ENCODE measurements at regions not wholly inside any gene's neighbourhood (a gene's known extent, or its start where the extent isn't known, plus 50 kb on each side); places are given as distances from the start of the nearest gene placed in this dataset.

- Mint-ChIP-seq H3K4me3 (no peak overlapping the region), H3K9me3 (no peaks in the 10 kb centered on the region), H3K4me1 (peaks cover 28% of the 10 kb centered on the region), H3K36me3 (no peaks in the 10 kb centered on the region), H3K27me3 (no peaks in the 10 kb centered on the region), H3K27ac (no peak overlapping the region)
These were observed 98.5 kb downstream of the RFLNA start for GRCh38 chr12:124393414-124393790.

- H3K27me3 Mint-ChIP-seq = no peaks in the 10 kb centered on the region
- H3K4me3 Mint-ChIP-seq = no peak overlapping the region
- H3K9me3 Mint-ChIP-seq = no peaks in the 10 kb centered on the region
- H3K27ac Mint-ChIP-seq = no peak overlapping the region
- peaks cover 28% of the 10 kb centered on the region for H3K4me1 Mint-ChIP-seq
- no peaks in the 10 kb centered on the region for H3K36me3 Mint-ChIP-seq
These were observed 97.9 kb downstream of the RFLNA start for GRCh38 chr12:124392667-124393413.

GRCh38 chr12:124392271-124392666 is 97.4 kb downstream of the RFLNA start:
- H3K4me1 Mint-ChIP-seq = peaks cover 28% of the 10 kb centered on the region
- H3K4me3 Mint-ChIP-seq = peak overlapping the region; percentile 30
- H3K27ac Mint-ChIP-seq = no peak overlapping the region
- H3K36me3 Mint-ChIP-seq = no peaks in the 10 kb centered on the region
- H3K9me3 Mint-ChIP-seq = no peaks in the 10 kb centered on the region
- H3K27me3 Mint-ChIP-seq = no peaks in the 10 kb centered on the region

GRCh38 chr12:124391340-124392261 is 96.7 kb downstream of the RFLNA start:
- Mint-ChIP-seq H3K9me3 (no peaks in the 10 kb centered on the region), H3K4me1 (peaks cover 28% of the 10 kb centered on the region), H3K27me3 (no peaks in the 10 kb centered on the region), H3K4me3 (peak overlapping the region; percentile 77), H3K36me3 (no peaks in the 10 kb centered on the region), H3K27ac (peak overlapping the region; percentile 86)

DNA sequence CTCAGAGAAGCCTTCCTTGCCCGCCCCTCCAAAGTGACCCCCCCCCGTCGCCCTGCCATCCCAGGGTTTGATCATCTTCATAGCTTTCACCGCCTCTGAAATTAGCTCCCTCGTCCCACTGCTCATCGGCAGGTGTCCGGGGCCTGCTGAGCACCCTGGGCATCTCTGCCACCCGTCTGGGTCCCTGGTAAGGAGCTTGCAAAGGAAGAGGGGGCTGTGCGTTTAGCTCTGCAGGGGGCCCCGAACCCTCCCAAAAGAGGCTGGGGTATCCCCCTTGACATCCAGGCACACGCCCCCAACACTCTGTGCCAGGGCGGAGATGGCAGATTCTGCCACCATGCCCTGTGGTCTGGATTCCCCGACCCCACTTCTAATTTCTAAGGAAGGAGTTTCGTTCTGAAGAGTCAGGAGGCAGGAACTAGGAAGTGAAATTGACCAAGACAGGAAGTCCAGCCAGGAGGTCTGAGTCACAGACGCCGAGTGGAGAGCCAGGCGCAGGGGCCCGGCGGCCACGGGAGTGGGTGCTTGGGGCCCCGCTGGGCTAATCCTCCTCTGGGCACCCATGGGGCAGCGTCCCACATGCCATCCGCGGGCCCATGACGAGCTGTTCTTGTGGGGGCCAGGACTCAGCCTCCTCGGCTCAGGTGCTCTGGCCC is 95.7 kb downstream of the RFLNA start:
- H3K36me3 Mint-ChIP-seq = no peaks in the 10 kb centered on the region
- H3K9me3 Mint-ChIP-seq = no peaks in the 10 kb centered on the region
- peak overlapping the region; percentile 55 for H3K27ac Mint-ChIP-seq
- H3K4me3 Mint-ChIP-seq = peak overlapping the region; percentile 64
- H3K27me3 Mint-ChIP-seq = no peaks in the 10 kb centered on the region
- H3K4me1 Mint-ChIP-seq = peaks cover 28% of the 10 kb centered on the region

DNA sequence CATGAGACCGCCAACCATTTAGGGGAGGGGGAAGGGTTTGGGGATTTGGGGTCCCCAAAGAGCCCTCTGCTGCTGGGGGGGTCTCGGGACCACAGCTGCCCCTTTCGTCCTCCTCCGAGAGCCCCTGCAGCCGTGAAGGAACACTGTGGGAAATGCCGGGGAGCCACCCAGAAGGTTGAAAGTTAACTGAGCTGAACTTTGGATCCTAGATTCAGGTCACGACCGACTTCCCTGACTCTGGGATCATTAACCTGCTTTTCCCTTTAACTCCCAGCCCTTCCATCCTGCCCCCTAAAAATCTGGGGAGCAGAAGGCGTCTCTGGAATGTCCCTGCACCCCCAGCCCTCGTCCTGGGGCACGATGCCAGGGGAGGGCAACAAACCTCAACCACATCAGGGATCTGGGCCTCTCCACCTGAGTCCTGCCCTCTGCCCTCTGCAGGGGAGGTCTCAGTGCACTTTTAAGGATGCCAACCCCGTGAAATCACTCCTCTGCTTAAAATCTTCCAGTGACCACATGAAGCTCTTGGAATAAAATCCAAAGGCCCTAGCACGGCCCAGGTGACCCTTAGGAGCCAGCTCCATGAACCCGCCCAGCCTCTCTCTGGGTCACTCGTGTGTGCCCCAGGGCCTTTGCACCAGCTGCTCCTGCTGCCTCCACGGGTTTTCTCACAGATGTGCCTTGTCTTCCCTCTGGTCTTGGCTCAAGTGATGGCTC is 95.0 kb downstream of the RFLNA start:
- H3K27me3 Mint-ChIP-seq = no peaks in the 10 kb centered on the region
- H3K4me3 Mint-ChIP-seq = peak overlapping the region; percentile 65
- H3K27ac Mint-ChIP-seq = peak overlapping the region; percentile 55

GRCh38 chr12:124389138-124389724 is 94.3 kb downstream of the RFLNA start:
- H3K27ac Mint-ChIP-seq = no peak overlapping the region
- H3K36me3 Mint-ChIP-seq = peaks cover 2% of the 10 kb centered on the region
- H3K9me3 Mint-ChIP-seq = no peaks in the 10 kb centered on the region
- H3K4me1 Mint-ChIP-seq = peaks cover 28% of the 10 kb centered on the region
- no peaks in the 10 kb centered on the region for H3K27me3 Mint-ChIP-seq
- peak overlapping the region; percentile 65 for H3K4me3 Mint-ChIP-seq

More for the DNA sequence above, 95.0 kb downstream of the RFLNA start:
- Mint-ChIP-seq H3K9me3 (no peaks in the 10 kb centered on the region), H3K36me3 (no peaks in the 10 kb centered on the region), H3K4me1 (peaks cover 28% of the 10 kb centered on the region)

DNA sequence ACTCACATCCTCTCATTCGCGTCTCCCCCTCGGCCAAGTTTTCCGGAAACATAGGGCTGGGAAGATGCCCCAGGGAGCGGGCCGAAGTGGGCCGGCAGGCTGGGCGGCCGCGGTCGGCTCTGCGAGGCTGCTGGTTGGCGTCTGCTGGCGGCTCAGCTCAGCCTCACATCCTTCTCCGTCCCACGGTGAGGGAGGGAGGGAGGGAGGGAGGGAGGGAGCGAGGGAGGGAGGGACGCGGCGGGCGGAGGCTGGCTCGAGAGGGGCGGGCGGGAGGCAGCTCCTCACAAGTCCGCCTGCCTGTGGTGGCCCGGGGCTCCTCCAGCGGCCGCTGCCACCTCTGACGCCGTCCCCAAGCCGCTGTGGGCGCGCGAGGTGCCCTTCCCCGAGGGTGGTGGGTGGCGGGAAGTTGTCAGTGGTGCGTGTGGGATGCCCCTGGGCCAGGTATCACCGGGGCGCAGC is 93.8 kb downstream of the RFLNA start:
- Mint-ChIP-seq H3K36me3 (peaks cover 2% of the 10 kb centered on the region), H3K4me3 (peak overlapping the region; percentile 65), H3K4me1 (peaks cover 28% of the 10 kb centered on the region), H3K27me3 (no peaks in the 10 kb centered on the region), H3K27ac (no peak overlapping the region), H3K9me3 (no peaks in the 10 kb centered on the region)

DNA sequence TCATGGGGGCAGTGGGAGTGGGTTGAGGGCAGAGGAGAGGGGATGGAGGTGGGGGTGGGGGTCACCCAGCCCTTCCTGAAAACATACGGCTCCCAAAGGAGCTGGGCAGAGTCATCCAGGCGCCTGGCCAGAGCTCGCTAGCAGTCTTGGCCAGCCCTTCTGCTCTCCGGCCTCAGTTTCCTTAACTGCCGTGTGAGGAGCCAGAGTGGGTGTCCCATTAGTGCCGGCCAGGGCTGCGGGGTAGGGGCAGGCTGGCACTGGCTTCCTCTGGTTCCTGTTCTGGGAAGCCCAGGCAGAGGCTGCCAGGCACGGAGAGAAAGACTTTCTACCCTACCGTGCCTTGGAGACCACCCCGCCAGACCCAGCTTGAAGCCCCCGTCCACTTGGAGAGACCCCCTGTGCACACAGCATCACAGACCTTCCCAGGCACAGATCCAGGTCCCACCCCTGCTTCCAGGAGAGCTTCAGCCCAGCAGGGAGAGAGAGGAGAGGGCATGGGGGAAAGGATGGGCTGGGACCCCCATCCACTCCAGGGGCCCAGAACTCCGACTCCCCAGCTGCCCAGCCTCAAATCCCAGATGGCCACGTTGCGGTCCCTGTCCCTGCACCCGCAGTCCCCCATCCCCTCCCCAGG is 93.3 kb downstream of the RFLNA start:
- no peaks in the 10 kb centered on the region for H3K9me3 Mint-ChIP-seq
- peaks cover 2% of the 10 kb centered on the region for H3K36me3 Mint-ChIP-seq
- peak overlapping the region; percentile 30 for H3K4me3 Mint-ChIP-seq
- peak overlapping the region; percentile 59 for H3K27ac Mint-ChIP-seq
- peaks cover 23% of the 10 kb centered on the region for H3K4me1 Mint-ChIP-seq
- H3K27me3 Mint-ChIP-seq = no peaks in the 10 kb centered on the region

- no peaks in the 10 kb centered on the region for H3K9me3 Mint-ChIP-seq
- peaks cover 22% of the 10 kb centered on the region for H3K4me1 Mint-ChIP-seq
- H3K27ac Mint-ChIP-seq = no peak overlapping the region
- H3K36me3 Mint-ChIP-seq = peaks cover 2% of the 10 kb centered on the region
- no peak overlapping the region for H3K4me3 Mint-ChIP-seq
- H3K27me3 Mint-ChIP-seq = no peaks in the 10 kb centered on the region
These were observed 92.6 kb downstream of the RFLNA start for GRCh38 chr12:124387528-124387911.

GRCh38 chr12:124386661-124387527 is 92.0 kb downstream of the RFLNA start:
- Mint-ChIP-seq H3K9me3 (no peaks in the 10 kb centered on the region), H3K4me3 (no peak overlapping the region), H3K27me3 (no peaks in the 10 kb centered on the region), H3K36me3 (peaks cover 2% of the 10 kb centered on the region), H3K27ac (no peak overlapping the region), H3K4me1 (peaks cover 16% of the 10 kb centered on the region)

GRCh38 chr12:124386059-124386458 is 91.2 kb downstream of the RFLNA start:
- Mint-ChIP-seq H3K4me3 (no peak overlapping the region), H3K36me3 (peaks cover 2% of the 10 kb centered on the region), H3K9me3 (no peaks in the 10 kb centered on the region), H3K27ac (no peak overlapping the region), H3K4me1 (peaks cover 8% of the 10 kb centered on the region), H3K27me3 (no peaks in the 10 kb centered on the region)

DNA sequence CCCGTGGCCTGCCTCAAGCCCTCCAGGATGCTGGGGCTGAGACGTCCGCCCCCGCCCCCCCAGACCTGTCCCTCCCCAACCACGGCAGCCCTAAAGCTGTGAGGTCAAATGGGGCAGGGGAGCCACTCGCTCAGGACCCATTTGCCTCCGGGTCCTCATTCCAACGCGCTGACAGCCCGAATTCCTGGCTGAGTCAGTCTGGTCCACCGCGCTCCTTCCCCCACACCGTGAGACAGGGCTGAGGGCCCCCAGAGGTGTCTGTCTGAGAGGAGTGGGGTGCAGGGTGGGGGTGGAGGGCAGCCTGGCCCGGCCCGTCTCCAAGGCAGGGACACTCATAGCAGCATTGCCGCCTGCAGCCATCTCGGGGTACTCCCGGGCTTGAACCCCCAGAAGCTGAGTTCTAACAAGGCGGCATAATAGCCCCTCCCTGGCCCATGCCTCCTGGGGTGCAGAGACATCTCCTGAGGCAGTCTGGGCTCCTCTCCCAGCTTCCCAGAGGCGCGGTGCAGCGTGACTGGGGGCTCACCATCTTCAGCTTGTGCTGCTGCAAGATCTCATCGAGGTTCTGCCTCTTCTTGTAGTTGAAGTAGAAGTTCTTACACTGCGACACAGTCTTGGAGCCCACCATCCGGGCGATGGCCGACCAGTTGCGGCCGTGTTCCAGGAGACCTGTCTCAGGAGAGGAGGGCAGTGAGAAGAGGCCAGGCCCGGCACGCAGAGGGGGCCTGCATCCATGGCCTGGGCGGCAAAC is 90.5 kb downstream of the RFLNA start:
- peaks cover 4% of the 10 kb centered on the region for H3K4me1 Mint-ChIP-seq
- H3K27me3 Mint-ChIP-seq = no peaks in the 10 kb centered on the region
- no peak overlapping the region for H3K4me3 Mint-ChIP-seq
- no peaks in the 10 kb centered on the region for H3K9me3 Mint-ChIP-seq
- peaks cover 2% of the 10 kb centered on the region for H3K36me3 Mint-ChIP-seq
- H3K27ac Mint-ChIP-seq = no peak overlapping the region
